Astrocyte of the spinal cord (primary cell): ENCODE measurements at regions not wholly inside any gene's neighbourhood (a gene's known extent, or its start where the extent isn't known, plus 50 kb on each side); places are given as distances from the start of the nearest gene placed in this dataset.

Source experiments
- DNase-seq: peaks from one replicate; pipeline ENCODE4 v3.0.0; 2011; ENCODE audit warnings: low read depth, low spot score
- H3K4me3 ChIP-seq: 2 replicates; pipeline ENCODE4 v1.5.1; 2011; ENCODE audit warnings: low read depth, mild to moderate bottlenecking, low read length, moderate library complexity
- in situ Hi-C: cut with HindIII; loops from 2 replicates; pipeline ENCODE4 v1.10.0; 2017; ENCODE audit warnings: low sequenced_read_pairs
- TF ChIP-seq, protein P1 (sequence below): IDR thresholded peaks from 2 replicates; pipeline ENCODE4 v1.5.1; 2012; ENCODE audit warnings: low read depth, mild to moderate bottlenecking, low read length, inconsistent platforms

GRCh38 chr4:14518136-14518535 lies 484.1 kb upstream of the CPEB2 start:
- no peak for DNase-seq
- TF ChIP-seq, protein P1, sequence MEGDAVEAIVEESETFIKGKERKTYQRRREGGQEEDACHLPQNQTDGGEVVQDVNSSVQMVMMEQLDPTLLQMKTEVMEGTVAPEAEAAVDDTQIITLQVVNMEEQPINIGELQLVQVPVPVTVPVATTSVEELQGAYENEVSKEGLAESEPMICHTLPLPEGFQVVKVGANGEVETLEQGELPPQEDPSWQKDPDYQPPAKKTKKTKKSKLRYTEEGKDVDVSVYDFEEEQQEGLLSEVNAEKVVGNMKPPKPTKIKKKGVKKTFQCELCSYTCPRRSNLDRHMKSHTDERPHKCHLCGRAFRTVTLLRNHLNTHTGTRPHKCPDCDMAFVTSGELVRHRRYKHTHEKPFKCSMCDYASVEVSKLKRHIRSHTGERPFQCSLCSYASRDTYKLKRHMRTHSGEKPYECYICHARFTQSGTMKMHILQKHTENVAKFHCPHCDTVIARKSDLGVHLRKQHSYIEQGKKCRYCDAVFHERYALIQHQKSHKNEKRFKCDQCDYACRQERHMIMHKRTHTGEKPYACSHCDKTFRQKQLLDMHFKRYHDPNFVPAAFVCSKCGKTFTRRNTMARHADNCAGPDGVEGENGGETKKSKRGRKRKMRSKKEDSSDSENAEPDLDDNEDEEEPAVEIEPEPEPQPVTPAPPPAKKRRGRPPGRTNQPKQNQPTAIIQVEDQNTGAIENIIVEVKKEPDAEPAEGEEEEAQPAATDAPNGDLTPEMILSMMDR, result no peak
- no peak overlapping the region for H3K4me3 ChIP-seq
- in situ Hi-C loops, result no loop called here

- H3K4me3 ChIP-seq, result no peak overlapping the region
- peak; percentile 23 for DNase-seq
- in situ Hi-C loops, result no loop called here
- TF ChIP-seq, protein P1, result no peak
These were observed 482.1 kb upstream of the CPEB2 start for GRCh38 chr4:14520171-14520570.

DNA sequence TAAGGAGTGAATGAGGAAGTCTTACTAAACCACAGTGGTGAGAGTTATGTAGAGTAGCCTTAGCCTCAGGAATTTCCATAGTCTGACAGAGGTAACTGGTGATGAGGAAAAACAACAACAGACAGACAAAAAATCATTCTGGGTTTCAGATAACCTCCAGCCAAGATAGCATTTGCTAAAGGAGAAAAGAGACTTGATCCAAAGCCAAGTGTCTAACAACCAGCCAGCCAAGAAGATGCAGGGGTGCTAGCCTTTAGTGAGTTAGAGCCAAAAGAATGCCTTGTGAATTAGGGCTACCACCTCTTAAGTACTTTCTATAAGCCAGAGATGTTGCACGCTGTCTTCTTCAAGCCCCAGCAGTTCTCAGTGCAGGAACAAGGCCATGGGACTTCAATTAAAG lies 478.0 kb upstream of the CPEB2 start:
- TF ChIP-seq, protein P1, result no peak
- peak; percentile 47 for DNase-seq
- in situ Hi-C loops, result no loop called here

DNA sequence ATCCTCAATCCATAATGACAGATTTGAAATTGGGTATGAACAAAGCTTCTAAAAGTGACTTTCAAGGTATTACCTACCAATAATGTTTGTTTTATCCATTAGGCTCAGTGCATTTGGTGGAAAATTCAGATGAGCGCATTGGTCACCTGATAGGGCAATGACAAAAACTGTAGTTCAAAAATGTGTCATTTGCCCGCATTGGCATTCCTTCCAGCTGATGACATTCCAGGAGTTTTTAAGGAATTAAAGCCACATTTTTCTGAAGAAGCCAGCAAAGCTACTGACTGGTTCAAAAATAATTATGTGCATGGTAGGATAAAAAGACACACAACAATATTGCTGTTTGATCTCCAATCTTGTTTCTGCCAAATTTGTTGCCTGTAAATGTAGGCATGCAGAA lies 473.4 kb upstream of the CPEB2 start:
- in situ Hi-C loops, result no loop called here
- no peak overlapping the region for H3K4me3 ChIP-seq
- TF ChIP-seq, protein P1, result no peak
- no peak for DNase-seq

More for the DNA sequence above, 478.0 kb upstream of the CPEB2 start:
- no peak overlapping the region for H3K4me3 ChIP-seq

DNA sequence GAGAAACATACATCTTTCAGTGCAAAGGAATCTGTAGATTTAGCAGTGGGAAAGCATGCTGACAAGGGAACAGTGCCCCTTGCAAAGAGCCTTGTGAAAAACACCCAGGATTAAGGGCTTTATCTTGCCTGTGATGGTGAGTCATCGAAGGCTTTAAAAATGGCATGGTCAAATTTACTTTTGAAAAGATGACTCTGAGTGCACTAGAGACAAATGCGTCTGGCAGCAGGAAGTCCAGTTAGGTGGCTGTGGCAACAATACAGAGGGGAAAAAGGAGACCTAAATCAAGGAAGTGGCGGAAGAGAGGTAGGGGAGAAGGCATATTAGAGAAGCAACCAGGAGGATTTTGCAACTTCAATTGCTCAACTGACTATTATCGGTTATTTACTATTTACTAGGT lies 472.6 kb upstream of the CPEB2 start:
- peak; percentile 44 for DNase-seq
- in situ Hi-C loops, result no loop called here
- no peak overlapping the region for H3K4me3 ChIP-seq
- TF ChIP-seq, protein P1, result no peak

DNA sequence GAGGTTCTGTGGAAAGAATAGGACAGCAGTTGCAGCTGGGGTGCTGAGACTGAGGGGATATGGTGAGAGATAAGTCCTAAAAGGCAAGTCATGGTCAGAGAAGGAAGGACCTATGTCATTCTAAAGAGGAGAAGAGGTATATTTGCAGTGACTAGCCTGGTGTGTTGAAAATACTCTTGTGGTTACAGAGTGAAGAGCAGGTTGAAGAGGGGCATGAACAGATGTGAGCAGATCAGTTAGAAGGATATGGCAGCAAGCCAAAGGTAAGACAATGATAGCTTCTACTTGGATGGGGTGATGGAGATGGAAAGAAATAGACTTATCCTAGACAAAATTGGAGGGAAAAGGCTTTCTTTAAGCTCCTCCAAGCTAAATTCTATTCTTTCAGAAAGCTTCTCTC lies 469.8 kb upstream of the CPEB2 start:
- H3K4me3 ChIP-seq, result no peak overlapping the region
- in situ Hi-C loops, result no loop called here
- DNase-seq, result no peak
- TF ChIP-seq, protein P1, result no peak

DNA sequence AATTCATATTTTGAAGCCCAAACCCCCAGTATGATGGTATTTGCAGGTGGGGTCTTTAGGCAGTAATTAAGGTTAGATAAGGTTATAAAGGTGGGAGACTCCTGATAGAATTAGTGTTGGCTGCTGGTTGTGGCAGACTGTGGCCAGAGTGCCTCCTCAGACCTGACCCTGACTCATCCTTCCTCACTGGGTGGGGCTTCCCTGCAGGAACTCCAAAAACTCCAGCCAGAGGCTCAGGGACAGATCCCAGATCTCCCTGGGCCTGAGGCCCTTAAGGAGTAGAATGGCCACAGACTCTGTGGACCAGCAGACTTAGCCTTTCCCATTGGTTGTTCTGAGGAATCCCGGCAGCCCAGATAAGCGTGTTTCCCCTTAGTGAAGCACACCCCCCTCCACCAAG lies 463.0 kb upstream of the CPEB2 start:
- TF ChIP-seq, protein P1, result no peak
- no peak overlapping the region for H3K4me3 ChIP-seq
- DNase-seq, result no peak
- in situ Hi-C loops, result no loop called here
